ENCODE measurements at regions not wholly inside any gene's neighbourhood (a gene's known extent, or its start where the extent isn't known, plus 50 kb on each side); places are given as distances from the start of the nearest gene placed in this dataset.

- intact Hi-C loops (cut with micrococcal nuclease): no loop called here
- Histone ChIP-seq H3K9ac (ENCODE audit: low read length) (no peak overlapping the region), H3K27me3 (ENCODE audit: insufficient read depth, low read length) (no peaks in the 10 kb centered on the region), H4K20me1 (ENCODE audit: insufficient read depth) (no peaks in the 10 kb centered on the region), H3K36me3 (ENCODE audit: control insufficient read depth in 1 of 2, insufficient read depth in 2 of 2, low read length in 2 of 2) (no peaks in the 10 kb centered on the region), H3K79me2 (ENCODE audit: insufficient read depth, low read length) (no peaks in the 10 kb centered on the region), H2AFZ (ENCODE audit: low read depth, low read length, poor library complexity, severe bottlenecking) (peak overlapping the region; percentile 15), H3K27ac (ENCODE audit: low read depth, low read length) (no peak overlapping the region), H3K4me3 (replicated peaks in 1 of 2; ENCODE audit: low read depth in 1 of 2, low read length in 2 of 2) (no peak overlapping the region), H3K9me2 (ENCODE audit: insufficient read depth) (no peaks in the 10 kb centered on the region), H3K4me2 (ENCODE audit: low read length) (no peak overlapping the region), H3K4me1 (ENCODE audit: control insufficient read depth in 1 of 2, insufficient read depth in 2 of 2, low read length in 2 of 2) (no peaks in the 10 kb centered on the region), H3K9me3 (ENCODE audit: control insufficient read depth in 1 of 2, insufficient read depth in 1 of 2, low read depth in 1 of 2, low read length in 2 of 2) (no peaks in the 10 kb centered on the region)
- no peak for TF ChIP-seq JUND (IDR thresholded peaks at IDR 0.05)
- TF ChIP-seq, protein P1, sequence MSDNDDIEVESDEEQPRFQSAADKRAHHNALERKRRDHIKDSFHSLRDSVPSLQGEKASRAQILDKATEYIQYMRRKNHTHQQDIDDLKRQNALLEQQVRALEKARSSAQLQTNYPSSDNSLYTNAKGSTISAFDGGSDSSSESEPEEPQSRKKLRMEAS (IDR thresholded peaks at IDR 0.05): no peak
- TF ChIP-seq ELF1 (IDR thresholded peaks at IDR 0.05; ENCODE audit: borderline replicate concordance, low read depth): no peak
- no peak for TF ChIP-seq POLR2A (IDR thresholded peaks at IDR 0.05; ENCODE audit: borderline replicate concordance, extremely low read depth, insufficient read depth, insufficient read length)
- no peak for TF ChIP-seq EGR1 (IDR thresholded peaks at IDR 0.05; ENCODE audit: low read depth)
- no peak for TF ChIP-seq CTCF (IDR thresholded peaks at IDR 0.05 in 2 of 3, conservative IDR thresholded peaks at IDR 0.05 in 1 of 3; ENCODE audit: borderline replicate concordance in 1 of 3, insufficient read depth in 1 of 3, low read depth in 2 of 3, low read length in 2 of 3)
- no peak for TF ChIP-seq RAD21 (IDR thresholded peaks at IDR 0.05; ENCODE audit: low read depth)
- TF ChIP-seq FOSL1 (IDR thresholded peaks at IDR 0.05; ENCODE audit: low read depth): no peak
- no peak for TF ChIP-seq ZNF274 (IDR thresholded peaks at IDR 0.05; ENCODE audit: low read depth, low read length)
- ChIA-PET CTCF (no interaction called here), RAD21 (ENCODE audit: low non-redundant PET in 1 of 2, low total read pairs in 2 of 2, uncharacterized antibody in 2 of 2, unreplicated experiment in 2 of 2) (no interaction called here), POLR2A (no interaction called here)
- no peak for DNase-seq (ENCODE audit: low read depth, low spot score)
- BruUV-seq (replicated peaks): no TSS peak
- ATAC-seq: no peak
Measured at GRCh38 chr3:153429821-153430220, 267.8 kb downstream of the RAP2B start.

GRCh38 chr3:153431076-153431475, 269.1 kb downstream of the RAP2B start:
- H3K9me3 ChIP-seq (ENCODE audit: control insufficient read depth in 1 of 2, insufficient read depth in 1 of 2, low read depth in 1 of 2, low read length in 2 of 2): no peaks in the 10 kb centered on the region
- no TSS peak for BruUV-seq (replicated peaks)
- H2AFZ ChIP-seq (ENCODE audit: low read depth, low read length, poor library complexity, severe bottlenecking): no peak overlapping the region
- no peaks in the 10 kb centered on the region for H3K27me3 ChIP-seq (ENCODE audit: insufficient read depth, low read length)
- H3K9me2 ChIP-seq (ENCODE audit: insufficient read depth): no peaks in the 10 kb centered on the region
- no peak overlapping the region for H3K9ac ChIP-seq (ENCODE audit: low read length)
- ATAC-seq: no peak
- POLR2A ChIA-PET: no interaction called here
- TF ChIP-seq POLR2AphosphoS5 (IDR thresholded peaks at IDR 0.05; ENCODE audit: low read depth, low read length) (no peak), POLR2A (IDR thresholded peaks at IDR 0.05; ENCODE audit: borderline replicate concordance, extremely low read depth, insufficient read depth, insufficient read length) (no peak), EZH2 (IDR thresholded peaks at IDR 0.05) (no peak), SIN3A (IDR thresholded peaks at IDR 0.05; ENCODE audit: low read depth) (no peak), YY1 (IDR thresholded peaks at IDR 0.05; ENCODE audit: extremely low read depth, insufficient replicate concordance, low read depth, low read length) (no peak), ZNF274 (IDR thresholded peaks at IDR 0.05; ENCODE audit: low read depth, low read length) (no peak), JUND (IDR thresholded peaks at IDR 0.05) (no peak), ZFX (IDR thresholded peaks at IDR 0.05) (no peak)
- TF ChIP-seq, protein P2, sequence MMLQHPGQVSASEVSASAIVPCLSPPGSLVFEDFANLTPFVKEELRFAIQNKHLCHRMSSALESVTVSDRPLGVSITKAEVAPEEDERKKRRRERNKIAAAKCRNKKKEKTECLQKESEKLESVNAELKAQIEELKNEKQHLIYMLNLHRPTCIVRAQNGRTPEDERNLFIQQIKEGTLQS (IDR thresholded peaks at IDR 0.05): no peak
- TF ChIP-seq, protein P3, sequence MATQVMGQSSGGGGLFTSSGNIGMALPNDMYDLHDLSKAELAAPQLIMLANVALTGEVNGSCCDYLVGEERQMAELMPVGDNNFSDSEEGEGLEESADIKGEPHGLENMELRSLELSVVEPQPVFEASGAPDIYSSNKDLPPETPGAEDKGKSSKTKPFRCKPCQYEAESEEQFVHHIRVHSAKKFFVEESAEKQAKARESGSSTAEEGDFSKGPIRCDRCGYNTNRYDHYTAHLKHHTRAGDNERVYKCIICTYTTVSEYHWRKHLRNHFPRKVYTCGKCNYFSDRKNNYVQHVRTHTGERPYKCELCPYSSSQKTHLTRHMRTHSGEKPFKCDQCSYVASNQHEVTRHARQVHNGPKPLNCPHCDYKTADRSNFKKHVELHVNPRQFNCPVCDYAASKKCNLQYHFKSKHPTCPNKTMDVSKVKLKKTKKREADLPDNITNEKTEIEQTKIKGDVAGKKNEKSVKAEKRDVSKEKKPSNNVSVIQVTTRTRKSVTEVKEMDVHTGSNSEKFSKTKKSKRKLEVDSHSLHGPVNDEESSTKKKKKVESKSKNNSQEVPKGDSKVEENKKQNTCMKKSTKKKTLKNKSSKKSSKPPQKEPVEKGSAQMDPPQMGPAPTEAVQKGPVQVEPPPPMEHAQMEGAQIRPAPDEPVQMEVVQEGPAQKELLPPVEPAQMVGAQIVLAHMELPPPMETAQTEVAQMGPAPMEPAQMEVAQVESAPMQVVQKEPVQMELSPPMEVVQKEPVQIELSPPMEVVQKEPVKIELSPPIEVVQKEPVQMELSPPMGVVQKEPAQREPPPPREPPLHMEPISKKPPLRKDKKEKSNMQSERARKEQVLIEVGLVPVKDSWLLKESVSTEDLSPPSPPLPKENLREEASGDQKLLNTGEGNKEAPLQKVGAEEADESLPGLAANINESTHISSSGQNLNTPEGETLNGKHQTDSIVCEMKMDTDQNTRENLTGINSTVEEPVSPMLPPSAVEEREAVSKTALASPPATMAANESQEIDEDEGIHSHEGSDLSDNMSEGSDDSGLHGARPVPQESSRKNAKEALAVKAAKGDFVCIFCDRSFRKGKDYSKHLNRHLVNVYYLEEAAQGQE (IDR thresholded peaks at IDR 0.05; ENCODE audit: low read depth): no peak
- TF ChIP-seq, protein P1 (IDR thresholded peaks at IDR 0.05): no peak
- H4K20me1 ChIP-seq (ENCODE audit: insufficient read depth): no peaks in the 10 kb centered on the region
- no peak for DNase-seq (ENCODE audit: low read depth, low spot score)
- H3K4me1 ChIP-seq (ENCODE audit: control insufficient read depth in 1 of 2, insufficient read depth in 2 of 2, low read length in 2 of 2): no peaks in the 10 kb centered on the region
- CTCF ChIA-PET: no interaction called here
- RAD21 ChIA-PET (ENCODE audit: low non-redundant PET in 1 of 2, low total read pairs in 2 of 2, uncharacterized antibody in 2 of 2, unreplicated experiment in 2 of 2): no interaction called here
- no peaks in the 10 kb centered on the region for H3K36me3 ChIP-seq (ENCODE audit: control insufficient read depth in 1 of 2, insufficient read depth in 2 of 2, low read length in 2 of 2)
- H3K4me2 ChIP-seq (ENCODE audit: low read length): no peak overlapping the region
- H3K79me2 ChIP-seq (ENCODE audit: insufficient read depth, low read length): no peaks in the 10 kb centered on the region
- no peak overlapping the region for H3K4me3 ChIP-seq (replicated peaks in 1 of 2; ENCODE audit: low read depth in 1 of 2, low read length in 2 of 2)
- intact Hi-C loops (cut with micrococcal nuclease): no loop called here
- no peak overlapping the region for H3K27ac ChIP-seq (ENCODE audit: low read depth, low read length)

All from HCT116 (cell line).